CD8-positive, alpha-beta memory T cell (primary cell): ENCODE measurements at regions not wholly inside any gene's neighbourhood (a gene's known extent, or its start where the extent isn't known, plus 50 kb on each side); places are given as distances from the start of the nearest gene placed in this dataset.
A peak's percentile ranks its signal among the peaks of the same experiment; 100 is the strongest.
"Not testable (repeated sequence)": the region's sequence is repeated elsewhere in the genome, so short reads cannot be mapped to it uniquely, and the experiment has no call there.

ENCODE experiments used
- CTCF ChIA-PET: fragments of 350-600 bp; sonication (Branson Sonifier 250); formaldehyde crosslinking; loops from one replicate; lab custom pipeline; 2021; ENCODE audit warnings: antibody characterized with exemption; lab: Charles Lee
- POLR2A ChIA-PET: fragments of 350-600 bp; sonication (Branson Sonifier 250); formaldehyde crosslinking; loops from one replicate; lab custom pipeline; 2021; ENCODE audit warnings: antibody characterized with exemption; lab: Charles Lee
- DNase-seq, 5 donors: peaks; one replicate each; pipeline versions ENCODE4 v3.0.0 to v3.0.0-alpha.2; 2020 to 2022; ENCODE audit warnings: mixed read lengths in 1 of 5
- H3K27ac ChIP-seq: one replicate; pipeline ENCODE4 v1.7.0; 2013; ENCODE audit warnings: low read depth, mild to moderate bottlenecking, low read length, moderate library complexity
- H3K27me3 ChIP-seq: 2 replicates; pipeline ENCODE4 v1.7.0; 2013; ENCODE audit warnings: low read length, mild to moderate bottlenecking; ENCODE audit not compliant: insufficient read depth, poor library complexity, severe bottlenecking
- H3K36me3 ChIP-seq: 2 replicates; pipeline ENCODE4 v1.7.0; 2013; ENCODE audit warnings: mild to moderate bottlenecking, low read length, moderate library complexity; ENCODE audit not compliant: insufficient read depth
- H3K4me1 ChIP-seq: 2 replicates; pipeline ENCODE4 v1.7.0; 2013; ENCODE audit warnings: mild to moderate bottlenecking, low read length, moderate library complexity; ENCODE audit not compliant: insufficient read depth
- H3K4me3 ChIP-seq: 2 replicates; pipeline ENCODE4 v1.7.0; 2013; ENCODE audit warnings: mild to moderate bottlenecking, low read length
- H3K9me3 ChIP-seq: 2 replicates; pipeline ENCODE4 v1.7.0; 2013; ENCODE audit warnings: mild to moderate bottlenecking, low read length
- H3K27ac Mint-ChIP-seq, 8 donors: one replicate each; pipeline ENCODE4 v1.8.0; 2020 to 2021; ENCODE audit warnings: mixed read lengths in 8 of 8, mild to moderate bottlenecking in 6 of 8, inconsistent platforms in 3 of 8, moderate library complexity in 3 of 8
- H3K27me3 Mint-ChIP-seq, 2 donors: one replicate each; pipeline ENCODE4 v1.8.0; 2020 to 2021; ENCODE audit warnings: mixed read lengths in 2 of 2, mild to moderate bottlenecking in 1 of 2, moderate library complexity in 1 of 2
- H3K36me3 Mint-ChIP-seq, 3 donors: one replicate each; pipeline ENCODE4 v1.8.0; 2020 to 2021; ENCODE audit warnings: mixed read lengths in 3 of 3, inconsistent platforms in 1 of 3, mild to moderate bottlenecking in 1 of 3
- H3K4me1 Mint-ChIP-seq, 3 donors: one replicate each; pipeline ENCODE4 v1.8.0; 2020 to 2021; ENCODE audit warnings: mixed read lengths in 3 of 3, inconsistent platforms in 1 of 3, mild to moderate bottlenecking in 1 of 3
- H3K4me3 Mint-ChIP-seq, 7 donors: one replicate each; pipeline ENCODE4 v1.8.0; 2020 to 2021; ENCODE audit warnings: mixed read lengths in 7 of 7, mild to moderate bottlenecking in 6 of 7, moderate library complexity in 4 of 7, inconsistent platforms in 2 of 7
- H3K9me3 Mint-ChIP-seq, 5 donors: one replicate each; pipeline ENCODE4 v1.8.0; 2020 to 2022; ENCODE audit warnings: mixed read lengths in 5 of 5, mild to moderate bottlenecking in 3 of 5, moderate library complexity in 2 of 5, inconsistent platforms in 1 of 5

GRCh38 chr13:21256351-21256761, 79.9 kb downstream of the MRPL57 start:
- H3K27ac ChIP-seq = no peak overlapping the region
- CTCF ChIA-PET = no interaction called here
- no peaks in the 10 kb centered on the region for H3K36me3 ChIP-seq
- H3K9me3 ChIP-seq = no peaks in the 10 kb centered on the region
- no peaks in the 10 kb centered on the region for H3K27me3 ChIP-seq
- POLR2A ChIA-PET = no interaction called here
- no peaks in the 10 kb centered on the region for H3K4me1 ChIP-seq
- H3K4me3 Mint-ChIP-seq = peak overlapping the region in 2 of 7 donors; percentile 0 to 67
- no peaks in the 10 kb centered on the region for H3K9me3 Mint-ChIP-seq
- no peak for DNase-seq
- peaks cover 4 to 13% of the 10 kb centered on the region in 2 donors for H3K27me3 Mint-ChIP-seq
- no peak overlapping the region for H3K4me3 ChIP-seq
- H3K4me1 Mint-ChIP-seq = peaks cover 5 to 9% (median 8%) of the 10 kb centered on the region in 3 donors
- no peak overlapping the region for H3K27ac Mint-ChIP-seq
- H3K36me3 Mint-ChIP-seq = no peaks in the 10 kb centered on the region

DNA sequence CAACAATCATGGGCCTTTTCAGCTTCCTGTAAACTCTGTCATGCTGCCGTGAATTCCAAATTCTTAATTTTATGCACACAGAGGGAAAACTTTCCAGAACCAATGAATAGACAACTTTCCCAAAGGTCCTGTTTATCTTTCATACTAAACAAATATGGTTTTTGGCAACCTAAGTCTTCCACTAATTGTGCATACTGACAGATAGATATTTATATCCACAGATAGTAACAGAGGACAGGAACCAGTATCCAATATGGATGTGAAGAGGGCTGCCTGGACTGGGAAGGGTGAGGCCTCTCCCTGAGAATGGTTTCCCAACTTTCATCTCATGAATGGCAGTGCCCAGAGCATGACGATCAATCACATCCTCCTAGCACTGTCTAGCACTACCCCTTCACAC, 80.4 kb downstream of the MRPL57 start:
- Mint-ChIP-seq H3K27ac (no peak overlapping the region), H3K9me3 (no peaks in the 10 kb centered on the region), H3K27me3 (peaks cover under 1 to 9% of the 10 kb centered on the region in 2 donors), H3K4me3 (peak overlapping the region in 1 of 7 donors; percentile 67), H3K36me3 (no peaks in the 10 kb centered on the region), H3K4me1 (peaks cover 5 to 9% (median 8%) of the 10 kb centered on the region in 3 donors)
- Histone ChIP-seq H3K4me3 (no peak overlapping the region), H3K9me3 (no peaks in the 10 kb centered on the region), H3K4me1 (no peaks in the 10 kb centered on the region), H3K27me3 (no peaks in the 10 kb centered on the region), H3K36me3 (no peaks in the 10 kb centered on the region), H3K27ac (no peak overlapping the region)
- ChIA-PET CTCF (no interaction called here), POLR2A (no interaction called here)
- DNase-seq = no peak

DNA sequence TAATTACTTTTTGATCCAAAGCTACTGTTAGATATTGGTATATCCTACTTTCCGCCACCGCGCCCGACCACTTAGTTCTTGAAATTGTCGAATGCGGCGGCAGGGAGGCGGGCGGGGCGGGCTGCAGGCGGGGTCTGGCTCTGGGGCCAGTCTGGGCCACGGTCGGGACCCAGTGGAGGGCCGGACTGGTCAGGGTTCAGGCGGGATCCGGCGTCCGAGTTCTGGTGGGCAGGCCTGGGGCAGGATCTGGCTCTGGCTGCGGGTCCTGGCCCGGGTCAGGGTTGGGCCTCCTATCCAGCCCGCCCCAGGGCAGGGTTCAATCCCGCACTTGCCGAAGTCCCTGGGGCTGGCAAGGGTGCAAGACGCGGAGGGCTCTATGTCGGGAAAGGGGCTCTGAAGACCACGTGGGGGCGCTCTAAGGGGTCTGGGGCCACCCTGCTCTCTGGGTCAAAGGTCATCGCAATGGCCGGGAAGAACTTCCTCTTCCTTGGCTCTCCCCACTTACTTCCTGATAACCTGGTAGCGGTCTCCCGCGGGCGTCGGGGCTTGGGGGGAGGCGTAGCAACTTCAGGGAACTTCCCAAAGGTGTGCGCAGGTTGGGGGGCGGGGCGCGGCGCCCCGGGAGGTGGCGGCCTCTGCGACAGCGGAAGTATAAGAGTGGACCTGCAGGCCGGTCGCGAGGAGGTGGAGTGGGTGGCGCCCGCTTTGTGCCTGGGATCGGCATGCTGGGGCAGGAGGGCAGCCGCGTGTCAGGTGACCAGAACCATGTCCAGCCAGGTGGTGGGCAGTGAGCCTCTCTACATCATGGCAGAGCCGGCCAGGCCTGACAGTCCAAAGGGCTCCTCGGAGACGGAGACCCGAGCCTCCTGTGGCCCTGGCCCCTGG, 83.4 kb downstream of the MRPL57 start:
- ChIA-PET POLR2A (no interaction called here), CTCF (no interaction called here)
- no peaks in the 10 kb centered on the region for H3K27me3 Mint-ChIP-seq
- H3K4me3 ChIP-seq = no peak overlapping the region
- no peaks in the 10 kb centered on the region for H3K4me1 ChIP-seq
- DNase-seq = no peak
- H3K27me3 ChIP-seq = no peaks in the 10 kb centered on the region
- H3K4me3 Mint-ChIP-seq = no peak overlapping the region
- H3K9me3 ChIP-seq = no peaks in the 10 kb centered on the region
- peaks cover 5 to 9% (median 8%) of the 10 kb centered on the region in 3 donors for H3K4me1 Mint-ChIP-seq
- H3K27ac ChIP-seq = no peak overlapping the region
- no peak overlapping the region for H3K27ac Mint-ChIP-seq
- no peaks in the 10 kb centered on the region for H3K36me3 Mint-ChIP-seq
- no peaks in the 10 kb centered on the region for H3K9me3 Mint-ChIP-seq
- H3K36me3 ChIP-seq = no peaks in the 10 kb centered on the region

DNA sequence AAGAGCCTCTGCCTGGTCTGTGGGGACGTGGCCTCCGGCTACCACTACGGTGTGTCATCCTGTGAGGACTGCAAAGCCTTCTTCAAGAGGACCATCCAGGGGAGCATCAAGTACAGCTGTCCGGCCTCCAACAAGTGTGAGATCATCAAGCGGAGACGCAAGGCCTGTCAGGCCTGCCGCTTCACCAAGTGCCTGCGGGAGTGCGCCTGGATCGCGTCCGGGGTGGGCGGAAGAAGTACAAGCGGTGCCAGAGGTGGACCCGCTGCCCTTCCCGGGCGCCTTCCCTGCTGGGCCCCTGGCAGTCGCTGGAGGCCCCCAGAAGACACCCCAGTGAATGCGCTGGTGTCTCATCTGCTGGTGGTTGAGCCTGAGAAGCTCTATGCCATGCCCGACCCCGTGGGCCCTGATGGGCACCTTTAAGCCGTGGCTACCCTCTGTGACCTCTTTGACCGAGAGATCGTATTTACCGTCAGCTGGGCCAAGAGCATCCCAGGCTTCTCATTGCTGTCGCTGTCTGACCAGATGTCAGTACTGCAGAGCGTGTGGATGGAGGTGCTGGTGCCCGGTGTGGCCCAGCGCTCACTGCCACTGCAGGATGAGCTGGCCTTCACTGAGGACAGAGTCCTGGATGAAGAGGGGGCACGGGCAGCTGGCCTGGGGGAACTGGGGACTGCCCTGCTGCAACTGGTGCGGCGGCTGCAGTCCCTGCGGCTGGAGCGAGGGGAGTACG, 84.3 kb downstream of the MRPL57 start:
- POLR2A ChIA-PET, H3K36me3 Mint-ChIP-seq, H3K27ac Mint-ChIP-seq, H3K9me3 Mint-ChIP-seq, H3K4me3 Mint-ChIP-seq, DNase-seq, CTCF ChIA-PET, H3K4me1 ChIP-seq, H3K27ac ChIP-seq, H3K27me3 ChIP-seq, H3K36me3 ChIP-seq, H3K27me3 Mint-ChIP-seq, H3K4me1 Mint-ChIP-seq, H3K4me3 ChIP-seq, H3K9me3 ChIP-seq: not testable (repeated sequence)

GRCh38 chr13:21261487-21262216, 85.2 kb downstream of the MRPL57 start:
- not testable (repeated sequence) for H3K36me3 ChIP-seq, H3K4me3 ChIP-seq

DNA sequence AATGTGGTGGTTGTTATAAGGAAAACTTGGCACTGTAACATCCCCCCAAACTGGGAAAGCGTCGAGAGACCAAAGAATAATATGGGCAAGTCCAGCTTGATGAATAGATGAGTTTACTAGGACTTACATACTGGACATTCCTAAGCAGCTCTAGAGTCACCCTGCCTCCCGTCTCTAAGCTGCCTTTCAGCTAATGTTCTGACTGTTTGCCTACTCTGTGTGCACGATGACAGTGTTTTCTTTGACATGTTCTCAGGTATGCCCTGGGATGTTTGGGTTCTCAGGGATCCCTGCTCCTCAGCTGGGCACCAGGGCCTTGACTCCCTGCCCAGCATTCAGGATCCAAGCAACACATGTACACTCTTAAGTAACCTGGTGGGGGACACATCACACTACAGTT, 87.5 kb downstream of the MRPL57 start:
- H3K36me3 Mint-ChIP-seq, H3K27ac ChIP-seq, H3K4me3 ChIP-seq, POLR2A ChIA-PET, H3K4me3 Mint-ChIP-seq, DNase-seq, CTCF ChIA-PET, H3K9me3 ChIP-seq, H3K9me3 Mint-ChIP-seq, H3K27ac Mint-ChIP-seq, H3K4me1 Mint-ChIP-seq, H3K4me1 ChIP-seq, H3K27me3 ChIP-seq, H3K27me3 Mint-ChIP-seq, H3K36me3 ChIP-seq: not testable (repeated sequence)

More at GRCh38 chr13:21261487-21262216, 85.2 kb downstream of the MRPL57 start:
- H3K36me3 Mint-ChIP-seq, H3K27ac ChIP-seq, H3K4me1 ChIP-seq, H3K9me3 Mint-ChIP-seq, H3K4me1 Mint-ChIP-seq, H3K4me3 Mint-ChIP-seq, H3K27me3 Mint-ChIP-seq, H3K9me3 ChIP-seq, POLR2A ChIA-PET, DNase-seq, H3K27me3 ChIP-seq, H3K27ac Mint-ChIP-seq, CTCF ChIA-PET: not testable (repeated sequence)

GRCh38 chr13:21268485-21268884, 92.0 kb downstream of the MRPL57 start:
- H3K27me3 ChIP-seq, DNase-seq, H3K9me3 Mint-ChIP-seq, H3K27ac Mint-ChIP-seq, CTCF ChIA-PET, H3K4me3 Mint-ChIP-seq, H3K4me1 Mint-ChIP-seq, H3K27me3 Mint-ChIP-seq, H3K27ac ChIP-seq, H3K36me3 Mint-ChIP-seq, H3K9me3 ChIP-seq, POLR2A ChIA-PET, H3K4me3 ChIP-seq, H3K4me1 ChIP-seq, H3K36me3 ChIP-seq: not testable (repeated sequence)

DNA sequence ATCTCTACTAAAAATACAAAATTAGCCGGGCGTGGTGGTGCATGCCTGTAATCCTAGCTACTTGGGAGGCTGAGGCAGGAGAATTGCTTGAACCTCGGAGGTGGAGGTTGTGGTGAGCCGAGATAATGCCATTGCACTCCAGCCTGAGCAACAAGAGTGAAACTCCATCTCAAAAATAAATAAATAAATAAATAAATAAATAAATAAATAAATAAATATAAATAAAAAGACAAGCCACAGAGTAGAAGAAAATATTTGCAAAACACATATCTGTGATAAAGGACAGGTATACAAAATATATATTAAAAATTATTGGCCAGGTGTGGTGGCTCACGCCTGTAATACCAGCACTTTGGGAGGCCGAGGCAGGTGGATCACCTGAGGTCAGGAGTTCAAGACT, 96.0 kb downstream of the MRPL57 start:
- H3K4me3 Mint-ChIP-seq, H3K4me1 ChIP-seq, H3K9me3 ChIP-seq, H3K27ac ChIP-seq, H3K4me3 ChIP-seq, H3K4me1 Mint-ChIP-seq, H3K27me3 ChIP-seq, H3K36me3 Mint-ChIP-seq, H3K27me3 Mint-ChIP-seq, CTCF ChIA-PET, H3K9me3 Mint-ChIP-seq, POLR2A ChIA-PET, DNase-seq, H3K36me3 ChIP-seq, H3K27ac Mint-ChIP-seq: not testable (repeated sequence)
